Spinal cord (tissue), 9 donors: ENCODE measurements at regions not wholly inside any gene's neighbourhood (a gene's known extent, or its start where the extent isn't known, plus 50 kb on each side); places are given as distances from the start of the nearest gene placed in this dataset.

Experiments
- DNase-seq, 6 donors: peaks; one replicate each; pipeline versions ENCODE4 v3.0.0 to v3.0.0-alpha.2; 2013 to 2015; ENCODE audit warnings: low spot score in 6 of 6, low read depth in 4 of 6
- H3K27ac ChIP-seq: one replicate; pipeline ENCODE4 v1.5.1; 2013; ENCODE audit warnings: low read depth, low read length, control low read depth
- H3K27me3 ChIP-seq: one replicate; pipeline ENCODE4 v1.6.1; 2013; ENCODE audit warnings: low read length; ENCODE audit not compliant: control insufficient read depth, insufficient read depth
- H3K36me3 ChIP-seq: one replicate; pipeline ENCODE4 v1.6.1; 2013; ENCODE audit warnings: low read length; ENCODE audit not compliant: control insufficient read depth, insufficient read depth
- H3K4me1 ChIP-seq: one replicate; pipeline ENCODE4 v1.6.1; 2013; ENCODE audit warnings: low read length; ENCODE audit not compliant: control insufficient read depth, insufficient read depth
- H3K4me3 ChIP-seq: one replicate; pipeline ENCODE4 v1.5.1; 2013; ENCODE audit warnings: low read depth, low read length, control low read depth
- H3K9me3 ChIP-seq: one replicate; pipeline ENCODE4 v1.6.1; 2013; ENCODE audit warnings: low read length; ENCODE audit not compliant: control insufficient read depth, insufficient read depth
- WGBS: methylation state at CpG from one replicate; pipeline ENCODE4 v1.1.5; 2013; ENCODE audit warnings: missing lambda C conversion rate; ENCODE audit not compliant: insufficient coverage; 5-methylcytosine and 5-hydroxymethylcytosine counted together
- donor health status: healthy.

- H3K36me3 ChIP-seq = no peaks in the 10 kb centered on the region
- 9% methylated on average over 16 of the region's 21 CpGs for WGBS
- no peak overlapping the region for H3K4me3 ChIP-seq
- DNase-seq = peak in 4 of 6 donors; percentile 36 to 85 (median 72)
- peaks cover 39% of the 10 kb centered on the region for H3K4me1 ChIP-seq
- H3K9me3 ChIP-seq = no peaks in the 10 kb centered on the region
- H3K27ac ChIP-seq = peak overlapping the region; percentile 63
- no peaks in the 10 kb centered on the region for H3K27me3 ChIP-seq
These were observed 76.2 kb upstream of the KSR1 start for GRCh38 chr17:27379888-27380533.

- peaks cover 42% of the 10 kb centered on the region for H3K4me1 ChIP-seq
- peak overlapping the region; percentile 49 for H3K27ac ChIP-seq
- H3K36me3 ChIP-seq = no peaks in the 10 kb centered on the region
- no peaks in the 10 kb centered on the region for H3K27me3 ChIP-seq
- 49% methylated on average over 10 of the region's 10 CpGs for WGBS
- no peak for DNase-seq
- H3K9me3 ChIP-seq = no peaks in the 10 kb centered on the region
- H3K4me3 ChIP-seq = no peak overlapping the region
These were observed 75.7 kb upstream of the KSR1 start for GRCh38 chr17:27380551-27380950.

- Histone ChIP-seq H3K36me3 (no peaks in the 10 kb centered on the region), H3K27ac (no peak overlapping the region), H3K4me3 (no peak overlapping the region), H3K4me1 (peaks cover 42% of the 10 kb centered on the region), H3K27me3 (no peaks in the 10 kb centered on the region), H3K9me3 (no peaks in the 10 kb centered on the region)
- DNase-seq = peak in 2 of 6 donors; percentile 54 to 60
- WGBS = 41% methylated on average over 22 of the region's 22 CpGs
These were observed 75.2 kb upstream of the KSR1 start for GRCh38 chr17:27381007-27381501.

- H3K9me3 ChIP-seq = no peaks in the 10 kb centered on the region
- DNase-seq = no peak
- no peak overlapping the region for H3K4me3 ChIP-seq
- 98% methylated on average over 4 of the region's 5 CpGs for WGBS
- H3K27me3 ChIP-seq = no peaks in the 10 kb centered on the region
- no peaks in the 10 kb centered on the region for H3K36me3 ChIP-seq
- H3K4me1 ChIP-seq = peaks cover 42% of the 10 kb centered on the region
- no peak overlapping the region for H3K27ac ChIP-seq
These were observed 74.2 kb upstream of the KSR1 start for GRCh38 chr17:27382025-27382424.

- H3K27ac ChIP-seq = peak overlapping the region; percentile 17
- H3K4me1 ChIP-seq = peaks cover 42% of the 10 kb centered on the region
- 50% methylated on average over 4 of the region's 7 CpGs for WGBS
- H3K4me3 ChIP-seq = no peak overlapping the region
- no peaks in the 10 kb centered on the region for H3K36me3 ChIP-seq
- no peaks in the 10 kb centered on the region for H3K27me3 ChIP-seq
- DNase-seq = peak; percentile 52 to 93 (median 72)
- H3K9me3 ChIP-seq = no peaks in the 10 kb centered on the region
These were observed 72.0 kb upstream of the KSR1 start for GRCh38 chr17:27384261-27384701.

GRCh38 chr17:27384726-27385125, 71.5 kb upstream of the KSR1 start:
- peak in 2 of 6 donors; percentile 57 to 78 for DNase-seq
- Histone ChIP-seq H3K4me1 (peaks cover 41% of the 10 kb centered on the region), H3K27me3 (no peaks in the 10 kb centered on the region), H3K36me3 (no peaks in the 10 kb centered on the region), H3K27ac (peak overlapping the region; percentile 17), H3K9me3 (no peaks in the 10 kb centered on the region), H3K4me3 (no peak overlapping the region)
- WGBS = 54% methylated on average over 2 of the region's 2 CpGs

GRCh38 chr17:27385626-27386025, 70.6 kb upstream of the KSR1 start:
- Histone ChIP-seq H3K9me3 (no peaks in the 10 kb centered on the region), H3K4me3 (no peak overlapping the region), H3K27ac (no peak overlapping the region), H3K27me3 (no peaks in the 10 kb centered on the region), H3K36me3 (no peaks in the 10 kb centered on the region), H3K4me1 (peaks cover 32% of the 10 kb centered on the region)
- 92% methylated on average over 1 of the region's 1 CpG for WGBS
- DNase-seq = no peak

GRCh38 chr17:27386206-27387075, 69.8 kb upstream of the KSR1 start:
- DNase-seq = no peak
- no peaks in the 10 kb centered on the region for H3K36me3 ChIP-seq

GRCh38 chr17:27389542-27390140, 66.6 kb upstream of the KSR1 start:
- Histone ChIP-seq H3K27me3 (no peaks in the 10 kb centered on the region), H3K4me3 (no peak overlapping the region), H3K4me1 (peaks cover 7% of the 10 kb centered on the region), H3K9me3 (no peaks in the 10 kb centered on the region), H3K27ac (no peak overlapping the region), H3K36me3 (no peaks in the 10 kb centered on the region)
- DNase-seq = no peak
- WGBS = 83% methylated on average over 4 of the region's 4 CpGs

More at GRCh38 chr17:27386206-27387075, 69.8 kb upstream of the KSR1 start:
- no peak overlapping the region for H3K4me3 ChIP-seq
- H3K27me3 ChIP-seq = no peaks in the 10 kb centered on the region
- WGBS = 87% methylated on average over 10 of the region's 12 CpGs
- no peak overlapping the region for H3K27ac ChIP-seq
- H3K9me3 ChIP-seq = no peaks in the 10 kb centered on the region
- H3K4me1 ChIP-seq = peaks cover 24% of the 10 kb centered on the region
